ENCODE measurements at regions not wholly inside any gene's neighbourhood (a gene's known extent, or its start where the extent isn't known, plus 50 kb on each side); places are given as distances from the start of the nearest gene placed in this dataset.

DNA sequence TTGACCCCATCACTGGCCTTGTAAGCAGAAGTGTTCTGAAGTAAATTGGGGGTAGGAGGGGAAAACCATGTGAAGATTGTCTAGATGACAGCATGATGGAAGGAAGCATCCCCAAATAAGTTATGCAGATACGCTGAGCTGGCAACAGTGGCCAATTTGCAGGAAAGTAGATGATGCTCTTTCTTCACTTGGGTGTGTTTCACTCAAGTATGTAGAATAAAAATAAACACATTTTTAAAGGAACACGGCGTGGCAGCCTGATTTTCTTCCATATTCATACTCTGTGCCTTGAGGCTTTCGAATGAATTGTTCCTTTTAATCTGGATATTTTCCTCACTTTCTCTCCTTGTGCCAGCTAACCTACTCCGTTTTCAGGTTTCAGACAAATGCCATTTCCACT, 295.5 kb upstream of the DPYD start:
- Histone ChIP-seq H3K4me1 (ENCODE audit: control insufficient read depth, insufficient read depth, low read length) (no peaks in the 10 kb centered on the region), H3K36me3 (ENCODE audit: control insufficient read depth, insufficient read depth, low read length) (no peaks in the 10 kb centered on the region), H3K9ac (ENCODE audit: low read depth, low read length) (no peak overlapping the region), H3K9me3 (ENCODE audit: control insufficient read depth, insufficient read depth, low read length) (no peaks in the 10 kb centered on the region), H3K27me3 (ENCODE audit: control insufficient read depth, insufficient read depth, low read length) (no peaks in the 10 kb centered on the region), H3K4me3 (ENCODE audit: low read depth, low read length) (no peak overlapping the region), H3K27ac (ENCODE audit: low read depth, low read length) (no peak overlapping the region)

DNA sequence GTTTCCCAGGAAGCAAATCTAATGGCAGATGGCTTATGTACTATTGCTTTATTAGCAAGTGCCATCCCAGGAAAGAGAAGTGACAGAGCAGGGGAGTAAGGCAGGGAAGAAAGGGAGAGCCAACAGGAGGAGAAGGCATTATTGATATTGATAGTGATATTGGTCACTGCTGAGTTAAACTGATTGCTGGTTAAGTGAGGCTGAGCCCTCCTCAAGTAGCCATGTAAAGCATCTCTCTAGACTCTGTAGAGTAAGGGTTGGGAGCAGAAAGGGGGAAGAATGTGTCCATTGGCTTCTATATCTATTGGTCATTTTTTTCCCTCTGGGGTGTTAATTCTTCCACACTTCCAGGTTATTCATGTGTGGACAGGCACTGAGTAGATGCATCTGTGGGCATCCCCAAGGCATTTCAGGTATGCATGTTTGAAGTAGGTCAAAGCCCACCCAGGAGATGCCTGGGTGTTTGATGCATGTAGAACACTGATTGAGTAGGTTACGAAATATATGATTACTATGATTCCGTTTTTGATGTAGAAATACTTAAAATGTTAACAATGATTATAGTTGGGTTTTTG, 290.5 kb upstream of the DPYD start:
- H3K36me3 ChIP-seq (ENCODE audit: control insufficient read depth, insufficient read depth, low read length) = no peaks in the 10 kb centered on the region
- no peak overlapping the region for H3K9ac ChIP-seq (ENCODE audit: low read depth, low read length)
- peaks cover 10% of the 10 kb centered on the region for H3K27me3 ChIP-seq (ENCODE audit: control insufficient read depth, insufficient read depth, low read length)
- no peaks in the 10 kb centered on the region for H3K9me3 ChIP-seq (ENCODE audit: control insufficient read depth, insufficient read depth, low read length)
- H3K4me1 ChIP-seq (ENCODE audit: control insufficient read depth, insufficient read depth, low read length) = peaks cover 14% of the 10 kb centered on the region
- no peak overlapping the region for H3K4me3 ChIP-seq (ENCODE audit: low read depth, low read length)
- no peak overlapping the region for H3K27ac ChIP-seq (ENCODE audit: low read depth, low read length)

DNA sequence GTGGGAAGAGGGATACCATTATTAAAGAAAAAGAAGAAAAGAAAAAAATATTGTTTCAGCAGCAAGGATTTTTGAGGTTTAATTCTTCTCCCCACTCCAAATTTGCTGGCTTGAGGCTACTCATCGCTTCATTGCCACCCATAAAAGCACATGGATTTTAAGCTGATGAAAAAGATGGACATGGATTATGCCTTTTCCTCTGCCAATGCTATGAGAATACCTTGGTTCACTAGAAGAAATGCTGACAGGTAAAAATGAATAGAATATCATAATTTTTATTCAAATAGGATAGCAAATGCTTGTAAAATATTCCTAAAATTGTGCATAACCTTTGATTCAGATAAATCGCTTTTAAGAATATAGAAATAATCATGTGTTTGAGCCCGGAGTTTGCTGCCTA, 289.7 kb upstream of the DPYD start:
- Histone ChIP-seq H3K36me3 (ENCODE audit: control insufficient read depth, insufficient read depth, low read length) (no peaks in the 10 kb centered on the region), H3K9ac (ENCODE audit: low read depth, low read length) (no peak overlapping the region), H3K27ac (ENCODE audit: low read depth, low read length) (peak overlapping the region; percentile 8), H3K27me3 (ENCODE audit: control insufficient read depth, insufficient read depth, low read length) (peaks cover 18% of the 10 kb centered on the region), H3K4me3 (ENCODE audit: low read depth, low read length) (no peak overlapping the region; the same call in 1 of the 2 replicates), H3K4me1 (ENCODE audit: control insufficient read depth, insufficient read depth, low read length) (peaks cover 22% of the 10 kb centered on the region), H3K9me3 (ENCODE audit: control insufficient read depth, insufficient read depth, low read length) (no peaks in the 10 kb centered on the region)

DNA sequence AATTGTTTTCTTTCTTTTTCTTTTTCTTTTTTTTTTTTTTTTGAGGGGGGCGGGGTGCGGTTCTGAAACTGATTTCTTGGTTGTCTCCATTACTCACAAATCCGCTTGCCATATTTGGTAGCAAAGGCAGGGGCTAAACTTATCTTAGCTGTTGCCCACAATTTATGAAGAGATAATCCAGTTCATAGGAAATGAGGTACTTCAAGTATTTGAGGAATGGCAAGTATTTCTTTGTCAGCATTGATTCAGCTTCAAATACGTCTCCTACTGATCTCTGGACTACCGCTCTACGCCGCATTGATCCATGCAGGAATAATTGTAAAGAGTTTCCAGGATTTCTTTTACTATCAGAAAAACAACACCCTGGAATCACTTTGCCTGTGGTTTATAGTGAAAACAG, 289.2 kb upstream of the DPYD start:
- Histone ChIP-seq H3K9me3 (ENCODE audit: control insufficient read depth, insufficient read depth, low read length) (no peaks in the 10 kb centered on the region), H3K4me1 (ENCODE audit: control insufficient read depth, insufficient read depth, low read length) (peaks cover 25% of the 10 kb centered on the region), H3K27ac (ENCODE audit: low read depth, low read length) (peak overlapping the region; percentile 8), H3K4me3 (ENCODE audit: low read depth, low read length) (no peak overlapping the region; the same call in 1 of the 2 replicates), H3K9ac (ENCODE audit: low read depth, low read length) (0 out of 2 replicates have a peak overlapping the region, but pooled peaks have one; percentile 16), H3K36me3 (ENCODE audit: control insufficient read depth, insufficient read depth, low read length) (no peaks in the 10 kb centered on the region), H3K27me3 (ENCODE audit: control insufficient read depth, insufficient read depth, low read length) (peaks cover 18% of the 10 kb centered on the region)

DNA sequence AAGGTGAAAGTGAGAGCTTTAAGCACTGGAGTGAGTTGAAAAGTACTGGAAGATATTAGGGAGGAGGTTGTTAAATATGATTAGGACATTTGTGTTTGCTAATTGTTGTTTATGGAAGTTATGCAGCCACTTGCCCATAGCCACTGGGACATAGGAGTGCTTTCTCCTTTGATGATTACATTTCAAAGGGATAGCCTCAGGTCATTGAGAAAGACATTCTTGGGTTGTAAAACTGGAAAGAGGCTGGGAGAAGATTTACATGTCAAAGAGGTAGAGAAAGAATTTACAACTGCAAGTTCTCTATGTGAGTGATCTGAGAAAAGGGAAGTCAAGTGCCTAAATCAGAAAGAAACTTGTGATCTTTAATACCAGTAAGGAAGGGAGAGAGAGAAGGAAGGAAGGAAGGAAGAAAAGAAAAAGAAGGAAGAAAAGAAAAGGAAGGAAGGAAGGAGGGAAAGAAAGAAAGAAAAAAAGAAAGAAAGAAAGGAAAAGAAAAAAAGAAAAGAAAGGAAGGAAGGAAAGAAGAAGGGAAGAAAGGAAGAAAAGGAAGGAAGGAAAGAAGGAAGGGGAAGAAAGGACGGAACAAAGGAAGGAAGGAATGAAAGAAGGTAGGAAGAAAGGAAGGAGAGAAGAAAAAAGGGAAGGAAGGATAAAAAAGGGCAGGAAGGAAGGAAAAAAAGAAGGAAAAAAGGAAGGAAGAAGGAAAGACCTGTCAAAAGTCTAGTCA, 284.6 kb upstream of the DPYD start:
- Histone ChIP-seq H3K9ac (ENCODE audit: low read depth, low read length) (no peak overlapping the region), H3K4me3 (ENCODE audit: low read depth, low read length) (no peak overlapping the region), H3K36me3 (ENCODE audit: control insufficient read depth, insufficient read depth, low read length) (no peaks in the 10 kb centered on the region), H3K9me3 (ENCODE audit: control insufficient read depth, insufficient read depth, low read length) (no peaks in the 10 kb centered on the region), H3K4me1 (ENCODE audit: control insufficient read depth, insufficient read depth, low read length) (peaks cover 24% of the 10 kb centered on the region), H3K27ac (ENCODE audit: low read depth, low read length) (peak overlapping the region; percentile 39), H3K27me3 (ENCODE audit: control insufficient read depth, insufficient read depth, low read length) (peaks cover 53% of the 10 kb centered on the region)

DNA sequence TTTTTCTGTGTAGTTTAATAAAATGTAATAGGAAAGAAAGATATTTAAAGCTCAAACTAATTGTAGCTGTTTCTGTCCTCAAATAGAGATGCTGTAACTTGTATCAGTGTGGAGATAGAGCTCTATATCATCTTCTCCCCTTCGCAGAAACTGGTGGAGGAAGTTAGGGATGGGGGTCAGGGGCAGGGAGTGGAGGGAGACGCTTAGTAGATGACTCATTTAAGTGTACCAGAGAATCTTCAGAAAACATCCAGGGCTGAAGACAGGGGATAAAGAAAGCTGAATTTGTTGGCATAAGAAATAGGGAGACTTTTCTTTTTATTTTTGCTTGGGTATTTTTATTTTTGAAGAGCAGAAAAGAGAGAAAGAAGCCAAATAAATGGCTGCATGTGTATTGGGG, 282.6 kb upstream of the DPYD start:
- H3K27ac ChIP-seq (ENCODE audit: low read depth, low read length) = no peak overlapping the region
- no peak overlapping the region for H3K4me3 ChIP-seq (ENCODE audit: low read depth, low read length)
- no peaks in the 10 kb centered on the region for H3K36me3 ChIP-seq (ENCODE audit: control insufficient read depth, insufficient read depth, low read length)
- H3K9me3 ChIP-seq (ENCODE audit: control insufficient read depth, insufficient read depth, low read length) = no peaks in the 10 kb centered on the region
- peaks cover 12% of the 10 kb centered on the region for H3K4me1 ChIP-seq (ENCODE audit: control insufficient read depth, insufficient read depth, low read length)
- H3K27me3 ChIP-seq (ENCODE audit: control insufficient read depth, insufficient read depth, low read length) = peaks cover 53% of the 10 kb centered on the region
- H3K9ac ChIP-seq (ENCODE audit: low read depth, low read length) = no peak overlapping the region

DNA sequence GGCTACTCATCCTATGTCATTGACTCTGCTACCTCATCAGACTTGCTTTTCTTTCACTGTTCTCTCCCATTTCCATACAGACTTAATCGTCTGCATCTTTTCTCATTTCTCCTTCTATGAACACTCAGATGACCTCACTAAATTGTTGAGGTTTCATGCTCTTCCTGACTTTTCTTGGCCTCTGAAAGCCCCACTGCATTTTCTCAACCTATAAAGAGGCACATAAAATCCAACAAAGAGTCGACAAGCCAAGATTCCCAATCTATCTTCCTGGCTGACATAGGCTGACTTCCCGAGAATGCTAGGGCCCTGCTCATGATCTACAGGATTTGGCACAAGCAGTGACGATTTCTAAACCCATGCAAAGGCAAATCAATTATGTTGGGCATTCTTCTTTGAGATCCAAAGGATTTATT, 280.8 kb upstream of the DPYD start:
- Histone ChIP-seq H3K9ac (ENCODE audit: low read depth, low read length) (no peak overlapping the region), H3K27me3 (ENCODE audit: control insufficient read depth, insufficient read depth, low read length) (peaks cover 46% of the 10 kb centered on the region), H3K4me3 (ENCODE audit: low read depth, low read length) (no peak overlapping the region), H3K36me3 (ENCODE audit: control insufficient read depth, insufficient read depth, low read length) (no peaks in the 10 kb centered on the region), H3K27ac (ENCODE audit: low read depth, low read length) (no peak overlapping the region), H3K9me3 (ENCODE audit: control insufficient read depth, insufficient read depth, low read length) (no peaks in the 10 kb centered on the region), H3K4me1 (ENCODE audit: control insufficient read depth, insufficient read depth, low read length) (peaks cover 12% of the 10 kb centered on the region)

DNA sequence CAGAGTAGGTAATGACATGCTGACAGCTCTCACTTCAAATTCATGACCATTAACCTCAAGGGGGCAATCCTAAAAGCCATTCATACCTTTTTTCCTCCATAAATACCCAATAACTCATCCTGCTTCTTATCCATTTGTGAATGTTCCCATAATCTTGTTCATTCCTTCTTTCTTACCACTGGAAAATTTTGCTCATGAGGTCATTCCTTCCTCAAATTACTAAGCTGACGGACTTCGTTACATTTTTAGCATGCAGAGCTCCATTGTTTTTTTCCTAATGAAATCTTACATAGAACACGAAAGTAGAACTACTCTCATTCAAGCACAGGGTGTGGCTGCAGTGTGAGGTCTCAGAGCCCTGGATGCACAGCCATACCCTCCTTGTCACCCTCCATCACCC, 276.5 kb upstream of the DPYD start:
- H3K36me3 ChIP-seq (ENCODE audit: control insufficient read depth, insufficient read depth, low read length) = no peaks in the 10 kb centered on the region
- H3K27me3 ChIP-seq (ENCODE audit: control insufficient read depth, insufficient read depth, low read length) = peaks cover 9% of the 10 kb centered on the region; the same call in 1 of the 2 replicates
- no peaks in the 10 kb centered on the region for H3K4me1 ChIP-seq (ENCODE audit: control insufficient read depth, insufficient read depth, low read length)
- H3K4me3 ChIP-seq (ENCODE audit: low read depth, low read length) = no peak overlapping the region
- H3K27ac ChIP-seq (ENCODE audit: low read depth, low read length) = no peak overlapping the region
- no peaks in the 10 kb centered on the region for H3K9me3 ChIP-seq (ENCODE audit: control insufficient read depth, insufficient read depth, low read length)
- H3K9ac ChIP-seq (ENCODE audit: low read depth, low read length) = no peak overlapping the region

DNA sequence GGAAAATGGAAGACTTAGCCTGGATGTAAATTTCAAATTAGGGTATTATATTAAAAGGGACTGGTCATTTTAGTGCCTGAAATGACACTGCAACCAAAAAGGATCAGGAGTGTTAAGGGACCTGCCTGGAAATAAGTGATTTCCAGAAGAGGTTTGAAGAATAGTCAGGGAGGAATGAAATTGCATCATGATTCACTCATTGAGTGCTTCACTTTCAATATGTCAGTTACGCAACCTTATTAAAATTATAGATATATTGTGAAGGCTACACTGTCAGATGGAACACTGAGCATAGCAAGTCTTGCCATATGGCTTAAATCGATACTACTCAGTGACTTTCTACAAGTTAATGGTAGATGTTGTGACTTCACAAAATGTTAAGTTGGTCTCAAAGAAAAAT, 275.2 kb upstream of the DPYD start:
- Histone ChIP-seq H3K9me3 (ENCODE audit: control insufficient read depth, insufficient read depth, low read length) (no peaks in the 10 kb centered on the region), H3K36me3 (ENCODE audit: control insufficient read depth, insufficient read depth, low read length) (no peaks in the 10 kb centered on the region), H3K4me1 (ENCODE audit: control insufficient read depth, insufficient read depth, low read length) (no peaks in the 10 kb centered on the region), H3K27me3 (ENCODE audit: control insufficient read depth, insufficient read depth, low read length) (no peaks in the 10 kb centered on the region), H3K9ac (ENCODE audit: low read depth, low read length) (no peak overlapping the region), H3K27ac (ENCODE audit: low read depth, low read length) (no peak overlapping the region), H3K4me3 (ENCODE audit: low read depth, low read length) (no peak overlapping the region)

DNA sequence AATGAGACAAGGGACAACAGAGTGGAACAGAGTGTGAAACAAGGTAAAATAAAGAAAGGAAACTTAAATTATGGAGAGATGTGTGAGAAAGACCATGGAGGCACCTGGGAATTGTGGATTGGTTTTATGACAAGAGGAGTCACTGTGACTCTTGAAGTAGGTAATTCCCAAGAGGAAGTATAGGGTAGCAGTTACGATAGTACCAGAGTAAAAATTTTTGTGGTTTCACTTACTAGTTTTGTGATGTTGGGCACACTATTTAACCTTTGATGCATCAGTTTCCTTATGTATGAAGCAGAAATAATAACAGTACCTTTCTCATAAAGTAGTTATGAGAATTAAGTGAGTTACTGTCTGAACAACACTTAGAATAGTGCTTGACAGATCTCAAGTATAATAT, 267.9 kb upstream of the DPYD start:
- no peak overlapping the region for H3K27ac ChIP-seq (ENCODE audit: low read depth, low read length)
- no peaks in the 10 kb centered on the region for H3K9me3 ChIP-seq (ENCODE audit: control insufficient read depth, insufficient read depth, low read length)
- no peak overlapping the region for H3K4me3 ChIP-seq (ENCODE audit: low read depth, low read length)
- no peak overlapping the region for H3K9ac ChIP-seq (ENCODE audit: low read depth, low read length)
- H3K4me1 ChIP-seq (ENCODE audit: control insufficient read depth, insufficient read depth, low read length) = no peaks in the 10 kb centered on the region
- no peaks in the 10 kb centered on the region for H3K27me3 ChIP-seq (ENCODE audit: control insufficient read depth, insufficient read depth, low read length)
- no peaks in the 10 kb centered on the region for H3K36me3 ChIP-seq (ENCODE audit: control insufficient read depth, insufficient read depth, low read length)

DNA sequence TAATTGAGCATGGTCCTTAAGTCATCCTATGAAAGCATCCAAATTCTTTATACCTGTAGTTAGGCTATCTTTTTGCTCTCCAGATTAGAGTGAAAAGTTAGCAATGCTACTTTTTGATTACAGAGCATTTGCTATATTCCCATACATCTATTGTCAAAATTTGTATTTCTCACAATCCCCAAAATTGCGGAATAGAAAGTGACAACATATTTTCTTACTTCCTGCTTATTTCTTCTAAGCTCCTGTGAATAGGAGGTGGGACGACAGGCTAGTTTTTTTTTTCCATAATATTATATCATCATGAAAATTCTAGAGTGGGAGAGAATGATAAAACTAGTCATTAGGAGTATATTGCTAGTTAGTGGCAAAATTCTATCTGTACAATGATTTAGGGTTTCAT, 264.0 kb upstream of the DPYD start:
- Histone ChIP-seq H3K9me3 (ENCODE audit: control insufficient read depth, insufficient read depth, low read length) (no peaks in the 10 kb centered on the region), H3K36me3 (ENCODE audit: control insufficient read depth, insufficient read depth, low read length) (no peaks in the 10 kb centered on the region), H3K4me3 (ENCODE audit: low read depth, low read length) (no peak overlapping the region), H3K4me1 (ENCODE audit: control insufficient read depth, insufficient read depth, low read length) (no peaks in the 10 kb centered on the region), H3K27me3 (ENCODE audit: control insufficient read depth, insufficient read depth, low read length) (no peaks in the 10 kb centered on the region), H3K9ac (ENCODE audit: low read depth, low read length) (no peak overlapping the region), H3K27ac (ENCODE audit: low read depth, low read length) (no peak overlapping the region)

Measured in HUES48 (cell line).